Right lobe of liver (tissue), 6 donors: ENCODE measurements at regions not wholly inside any gene's neighbourhood (a gene's known extent, or its start where the extent isn't known, plus 50 kb on each side); places are given as distances from the start of the nearest gene placed in this dataset.

Source experiments
- ATAC-seq, 4 donors: fragments of 200-7000 bp; cut with Tn5 transposase; one replicate each; pipeline ENCODE4 v1.9.1; 2020; ENCODE audit warnings: mild to moderate bottlenecking in 4 of 4, moderate library complexity in 4 of 4
- DNase-seq, 3 donors: peaks; one replicate each; pipeline ENCODE4 v3.0.0-alpha.2; 2020
- H3K27ac ChIP-seq, 3 donors: fragments of 200-600 bp; one replicate each; pipeline ENCODE4 v1.8.0; 2022
- H3K27me3 ChIP-seq, 2 donors: fragments of 200-600 bp; one replicate each; pipeline ENCODE4 v1.8.0; 2022
- H3K36me3 ChIP-seq, 4 donors: fragments of 200-600 bp; sonication (generic) in 1 of 4; one replicate each; pipeline versions ENCODE4 v1.5.1 to v1.8.0; 2017 to 2022; ENCODE audit warnings: control low read depth in 1 of 4
- H3K4me1 ChIP-seq, 4 donors: fragments of 200-600 bp; sonication (generic) in 1 of 4; one replicate each; pipeline versions ENCODE4 v1.5.1 to v1.8.0; 2017 to 2022; ENCODE audit warnings: control low read depth in 1 of 4
- H3K4me3 ChIP-seq, 3 donors: fragments of 200-600 bp; one replicate each; pipeline ENCODE4 v1.8.0; 2022
- H3K9me3 ChIP-seq, 4 donors: fragments of 200-600 bp; sonication (generic) in 1 of 4; one replicate each; pipeline versions ENCODE4 v1.5.1 to v1.8.0; 2017 to 2022; ENCODE audit warnings: control low read depth in 1 of 4
- POLR2A ChIP-seq: fragments of 450-650 bp; IDR thresholded peaks from one replicate; pipeline ENCODE4 v1.6.1; 2017; ENCODE audit warnings: antibody characterized with exemption, mild to moderate bottlenecking
- WGBS: methylation state at CpG from one replicate; pipeline ENCODE4 v1.1.6; 2018; ENCODE audit warnings: low coverage, low lambda C conversion rate; ENCODE audit not compliant: insufficient coverage; ENCODE audit errors: missing lambda C conversion rate; 5-methylcytosine and 5-hydroxymethylcytosine counted together
- intact Hi-C, 2 donors: fragments of 100-400 bp; cut with DNase I; formaldehyde crosslinking; loops; one replicate each; pipeline versions ENCODE4 v1.11.2 to v1.14.1; 2022
- TF ChIP-seq, protein P1 (sequence below), 4 donors: fragments of 200-600 bp in 3 of 4; fragments of 450-650 bp in 1 of 4; IDR thresholded peaks; one replicate each; pipeline versions ENCODE4 v1.5.1 to v1.8.0; 2016 to 2022; ENCODE audit warnings: antibody characterized with exemption in 4 of 4, mild to moderate bottlenecking in 2 of 4
- donor health status: DM: no; HTN: yes; CAD: no.
- donor health status: DM: no; HTN: no; CAD: no.
- donor health status: DM: no; HTN: no; CAD: no.
- donor health status: DM: no; HTN: yes; CAD: no.
- donor health status: DM: no; HTN: yes; CAD: no.

DNA sequence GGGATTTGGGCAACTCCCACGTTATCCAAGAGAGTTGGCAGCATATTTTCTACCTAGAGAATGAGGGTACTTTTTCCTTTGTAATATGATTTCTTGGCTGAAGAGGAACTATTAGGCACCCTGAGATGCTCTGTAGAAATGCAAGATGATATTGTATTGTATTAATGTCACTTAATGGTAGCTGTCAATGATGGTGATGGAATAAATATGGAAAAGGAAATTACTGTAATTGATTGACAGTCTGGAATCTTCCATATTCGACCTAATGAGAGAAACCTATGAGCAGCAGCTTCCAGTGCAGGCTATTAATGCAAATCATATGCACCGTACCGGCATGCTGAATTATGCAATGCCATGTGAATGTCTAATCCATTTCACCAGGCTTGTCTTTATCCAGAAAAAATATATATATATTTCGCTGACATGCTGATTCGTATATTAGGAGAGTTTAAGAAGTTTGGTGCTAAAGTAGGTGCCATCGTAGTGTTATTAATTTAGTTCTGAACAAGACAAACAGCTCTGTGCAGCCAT lies 494.2 kb upstream of the JARID2 start:
- H3K9me3 ChIP-seq, result no peaks in the 10 kb centered on the region
- H3K4me1 ChIP-seq, result peaks cover 0 to 2% (median under 1%) of the 10 kb centered on the region in 4 donors
- no peaks in the 10 kb centered on the region for H3K27me3 ChIP-seq
- TF ChIP-seq, protein P1, sequence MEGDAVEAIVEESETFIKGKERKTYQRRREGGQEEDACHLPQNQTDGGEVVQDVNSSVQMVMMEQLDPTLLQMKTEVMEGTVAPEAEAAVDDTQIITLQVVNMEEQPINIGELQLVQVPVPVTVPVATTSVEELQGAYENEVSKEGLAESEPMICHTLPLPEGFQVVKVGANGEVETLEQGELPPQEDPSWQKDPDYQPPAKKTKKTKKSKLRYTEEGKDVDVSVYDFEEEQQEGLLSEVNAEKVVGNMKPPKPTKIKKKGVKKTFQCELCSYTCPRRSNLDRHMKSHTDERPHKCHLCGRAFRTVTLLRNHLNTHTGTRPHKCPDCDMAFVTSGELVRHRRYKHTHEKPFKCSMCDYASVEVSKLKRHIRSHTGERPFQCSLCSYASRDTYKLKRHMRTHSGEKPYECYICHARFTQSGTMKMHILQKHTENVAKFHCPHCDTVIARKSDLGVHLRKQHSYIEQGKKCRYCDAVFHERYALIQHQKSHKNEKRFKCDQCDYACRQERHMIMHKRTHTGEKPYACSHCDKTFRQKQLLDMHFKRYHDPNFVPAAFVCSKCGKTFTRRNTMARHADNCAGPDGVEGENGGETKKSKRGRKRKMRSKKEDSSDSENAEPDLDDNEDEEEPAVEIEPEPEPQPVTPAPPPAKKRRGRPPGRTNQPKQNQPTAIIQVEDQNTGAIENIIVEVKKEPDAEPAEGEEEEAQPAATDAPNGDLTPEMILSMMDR (IDR thresholded peaks at IDR 0.05), result no peak
- TF ChIP-seq POLR2A, result no peak
- H3K4me3 ChIP-seq, result no peak overlapping the region
- H3K36me3 ChIP-seq, result no peaks in the 10 kb centered on the region
- DNase-seq, result no peak
- ATAC-seq, result no peak
- 70% methylated on average over 7 of the region's 7 CpGs for WGBS
- intact Hi-C loops, result no loop called here
- no peak overlapping the region for H3K27ac ChIP-seq

GRCh38 chr6:14754751-14755513 lies 490.9 kb upstream of the JARID2 start:
- H3K4me3 ChIP-seq, result no peak overlapping the region
- ATAC-seq, result no peak
- TF ChIP-seq, protein P1 (IDR thresholded peaks at IDR 0.05), result no peak
- TF ChIP-seq POLR2A, result no peak
- 84% methylated on average over 21 of the region's 22 CpGs for WGBS
- DNase-seq, result no peak
- intact Hi-C loops, result no loop called here
- no peaks in the 10 kb centered on the region for H3K9me3 ChIP-seq
- no peaks in the 10 kb centered on the region for H3K27me3 ChIP-seq
- H3K27ac ChIP-seq, result no peak overlapping the region
- no peaks in the 10 kb centered on the region for H3K36me3 ChIP-seq
- H3K4me1 ChIP-seq, result peaks cover 0 to 19% (median 11%) of the 10 kb centered on the region in 4 donors

DNA sequence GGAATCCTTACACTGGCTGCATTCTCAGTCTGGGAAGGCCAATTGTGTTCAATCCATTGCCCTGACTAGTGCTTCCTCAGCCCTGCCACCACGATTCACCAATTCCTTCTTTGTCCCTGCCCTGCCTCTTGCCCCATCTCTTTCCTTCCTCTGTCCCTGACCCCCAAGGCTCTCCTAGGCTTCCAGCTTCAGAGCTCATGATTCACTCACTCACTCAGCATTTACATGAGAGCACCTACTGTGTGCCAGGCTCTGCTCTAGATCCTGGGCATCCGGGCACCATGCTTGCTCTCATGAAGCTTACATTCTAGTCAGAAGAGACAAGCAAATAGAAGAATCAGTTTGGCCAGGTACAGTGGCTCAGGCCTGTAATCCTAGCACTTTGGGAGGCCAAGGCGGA lies 489.5 kb upstream of the JARID2 start:
- intact Hi-C loops, result no loop called here
- TF ChIP-seq, protein P1 (IDR thresholded peaks at IDR 0.05), result no peak
- no peak for TF ChIP-seq POLR2A
- Histone ChIP-seq H3K27ac (no peak overlapping the region), H3K4me1 (peaks cover 0 to 34% (median 18%) of the 10 kb centered on the region in 4 donors), H3K9me3 (no peaks in the 10 kb centered on the region), H3K4me3 (no peak overlapping the region), H3K27me3 (no peaks in the 10 kb centered on the region), H3K36me3 (no peaks in the 10 kb centered on the region)
- no peak for ATAC-seq
- WGBS, result 95% methylated on average over 2 of the region's 3 CpGs
- no peak for DNase-seq

DNA sequence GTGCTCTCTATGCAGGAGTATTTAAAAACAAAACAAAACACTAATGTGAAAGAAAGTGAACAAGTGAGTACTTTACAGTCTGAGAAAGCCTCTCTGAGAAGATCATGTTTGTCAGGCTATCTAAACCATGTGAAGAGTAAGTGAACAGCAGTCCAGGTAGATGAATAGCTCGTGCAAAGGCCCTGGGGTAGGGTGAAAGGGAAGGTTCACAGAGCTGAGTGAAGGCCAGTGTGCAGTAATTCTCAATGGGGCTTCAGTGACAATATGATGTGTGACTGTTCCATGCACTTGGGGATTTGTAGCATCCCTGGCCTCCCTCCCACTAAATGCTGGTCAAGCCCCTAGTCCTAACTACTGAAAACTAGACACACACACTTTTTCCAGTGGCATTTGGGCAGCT lies 488.9 kb upstream of the JARID2 start:
- ATAC-seq (no peak), DNase-seq (no peak)
- H3K36me3 ChIP-seq, result no peaks in the 10 kb centered on the region
- 100% methylated on average over 1 of the region's 1 CpG for WGBS
- H3K4me1 ChIP-seq, result peaks cover 0 to 40% (median 21%) of the 10 kb centered on the region in 4 donors
- H3K9me3 ChIP-seq, result no peaks in the 10 kb centered on the region
- H3K4me3 ChIP-seq, result no peak overlapping the region
- H3K27me3 ChIP-seq, result no peaks in the 10 kb centered on the region
- no peak overlapping the region for H3K27ac ChIP-seq
- intact Hi-C loops, result no loop called here
- TF ChIP-seq POLR2A, result no peak
- TF ChIP-seq, protein P1 (IDR thresholded peaks at IDR 0.05), result no peak
